Activated CD4-positive, alpha-beta T cell treated with anti-CD3 and anti-CD28 coated beads, Interleukin-2, Interleukin-4, amounts not matched to agents 100 ng/mL and 50 ng/mL, durations not matched to agents 16 hours and 8 hours (primary cell): ENCODE measurements at regions not wholly inside any gene's neighbourhood (a gene's known extent, or its start where the extent isn't known, plus 50 kb on each side); places are given as distances from the start of the nearest gene placed in this dataset.

Experiments used
- DNase-seq: peaks from one replicate; pipeline ENCODE4 v3.0.0-alpha.2; 2020; ENCODE audit warnings: low spot score

DNA sequence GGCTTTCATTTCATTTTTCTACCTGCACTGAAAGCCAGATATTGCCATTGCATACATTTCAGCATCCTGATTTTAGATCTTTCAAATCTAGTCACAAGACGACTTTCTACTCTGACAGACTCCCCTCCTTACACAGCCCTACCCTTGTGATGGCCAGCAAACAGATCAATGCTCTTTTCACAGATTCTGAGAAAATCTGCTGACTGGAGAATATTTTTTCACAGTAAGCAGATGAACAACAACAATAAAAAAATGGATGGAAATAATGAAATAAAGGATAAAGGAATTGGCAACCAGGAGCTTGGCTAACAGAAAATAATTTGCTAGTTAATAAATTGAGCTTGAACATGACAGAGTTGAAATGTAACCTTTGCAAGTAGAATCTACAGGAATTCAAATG lies 527.2 kb downstream of the IRS1 start:
- no peak for DNase-seq

DNA sequence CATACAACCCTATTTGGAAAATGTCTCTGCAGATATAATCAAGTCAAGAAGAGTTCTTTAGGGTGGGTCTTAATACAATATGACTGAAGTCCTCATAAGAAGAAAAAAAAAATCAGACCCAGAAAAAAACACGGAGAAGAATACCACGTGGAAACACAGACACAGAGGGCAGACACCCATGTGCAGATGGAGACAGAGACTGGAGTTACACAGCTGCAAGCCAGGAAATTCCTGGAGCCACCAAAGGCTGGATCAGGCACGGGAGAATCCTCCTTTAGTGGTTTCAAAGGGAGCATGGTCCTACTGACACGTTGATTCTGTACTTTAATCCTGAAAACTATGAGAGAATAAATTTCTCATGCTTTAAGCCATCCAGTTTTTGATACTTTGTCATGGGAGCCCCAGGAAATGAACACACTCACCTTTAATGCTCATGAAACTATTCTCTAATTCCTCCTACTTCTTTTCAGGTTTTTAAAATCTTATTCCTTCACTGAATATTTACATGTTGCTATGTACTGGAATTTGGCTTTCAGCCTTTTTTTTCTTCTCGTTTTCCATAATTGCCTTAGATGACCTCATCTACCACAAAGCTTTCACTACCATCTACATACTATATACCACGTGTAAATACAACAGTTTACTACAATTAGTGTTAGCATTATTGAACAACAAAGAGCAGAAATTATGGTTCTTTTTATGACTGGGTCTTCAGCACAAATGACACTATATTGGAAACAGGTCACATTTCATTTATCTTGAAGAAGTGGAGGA lies 529.1 kb downstream of the IRS1 start:
- DNase-seq = no peak

DNA sequence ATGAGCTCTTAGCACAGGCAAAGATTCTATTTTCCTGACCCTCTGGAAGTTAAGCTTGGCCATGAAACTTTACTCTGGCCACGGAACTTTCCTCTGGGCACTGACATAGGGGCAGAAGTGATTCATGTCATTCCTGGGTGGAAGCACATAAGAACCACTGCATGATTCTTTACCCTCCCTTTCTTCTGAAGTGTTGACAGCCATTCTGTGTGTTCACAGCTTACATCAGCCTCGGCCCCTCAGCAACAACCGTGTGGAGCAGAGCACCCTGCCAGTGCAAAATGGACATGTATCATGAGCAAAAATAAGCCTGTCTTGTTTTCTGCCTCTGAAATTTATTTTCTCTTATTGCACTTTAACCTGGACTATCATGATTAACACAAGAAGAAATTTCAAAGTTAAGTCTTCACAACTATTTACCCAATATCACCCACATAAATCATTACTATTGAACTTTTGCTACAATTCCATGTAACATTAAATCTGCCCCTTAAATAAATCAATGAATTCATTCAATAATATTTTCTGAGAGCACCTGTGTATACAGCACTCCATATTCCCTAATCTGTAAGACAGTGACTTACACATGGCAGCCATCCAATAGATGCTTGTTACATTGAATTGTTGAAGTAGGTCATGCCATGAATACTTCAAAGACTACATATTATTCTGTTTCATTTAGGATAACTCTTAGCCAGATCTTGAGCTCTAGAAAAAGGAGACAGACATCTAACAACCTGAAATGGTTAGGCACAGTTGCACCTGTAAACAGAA lies 531.9 kb downstream of the IRS1 start:
- no peak for DNase-seq

GRCh38 chr2:226256709-226257376 lies 542.8 kb downstream of the IRS1 start:
- no peak for DNase-seq

- DNase-seq = no peak
These were observed 543.4 kb downstream of the IRS1 start for GRCh38 chr2:226256237-226256636.

DNA sequence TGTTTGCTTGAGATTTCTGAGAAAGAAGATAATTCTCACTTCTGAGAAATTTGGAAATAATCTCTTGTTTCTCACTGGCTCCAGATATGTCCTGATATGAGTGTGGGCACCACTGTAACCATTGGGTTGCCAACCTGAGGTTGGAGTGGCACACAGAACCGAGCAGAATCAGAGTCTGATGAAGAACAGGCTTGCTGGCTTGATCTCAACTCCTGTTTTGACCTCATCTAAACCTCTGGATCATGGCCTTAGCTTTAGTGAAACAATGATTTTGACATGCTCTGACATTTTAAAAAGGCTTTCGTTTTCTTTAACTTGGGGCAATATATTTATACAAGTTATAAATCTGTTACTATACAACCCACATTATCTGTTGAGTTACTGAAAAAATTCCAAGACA lies 548.0 kb downstream of the IRS1 start:
- DNase-seq = no peak

DNA sequence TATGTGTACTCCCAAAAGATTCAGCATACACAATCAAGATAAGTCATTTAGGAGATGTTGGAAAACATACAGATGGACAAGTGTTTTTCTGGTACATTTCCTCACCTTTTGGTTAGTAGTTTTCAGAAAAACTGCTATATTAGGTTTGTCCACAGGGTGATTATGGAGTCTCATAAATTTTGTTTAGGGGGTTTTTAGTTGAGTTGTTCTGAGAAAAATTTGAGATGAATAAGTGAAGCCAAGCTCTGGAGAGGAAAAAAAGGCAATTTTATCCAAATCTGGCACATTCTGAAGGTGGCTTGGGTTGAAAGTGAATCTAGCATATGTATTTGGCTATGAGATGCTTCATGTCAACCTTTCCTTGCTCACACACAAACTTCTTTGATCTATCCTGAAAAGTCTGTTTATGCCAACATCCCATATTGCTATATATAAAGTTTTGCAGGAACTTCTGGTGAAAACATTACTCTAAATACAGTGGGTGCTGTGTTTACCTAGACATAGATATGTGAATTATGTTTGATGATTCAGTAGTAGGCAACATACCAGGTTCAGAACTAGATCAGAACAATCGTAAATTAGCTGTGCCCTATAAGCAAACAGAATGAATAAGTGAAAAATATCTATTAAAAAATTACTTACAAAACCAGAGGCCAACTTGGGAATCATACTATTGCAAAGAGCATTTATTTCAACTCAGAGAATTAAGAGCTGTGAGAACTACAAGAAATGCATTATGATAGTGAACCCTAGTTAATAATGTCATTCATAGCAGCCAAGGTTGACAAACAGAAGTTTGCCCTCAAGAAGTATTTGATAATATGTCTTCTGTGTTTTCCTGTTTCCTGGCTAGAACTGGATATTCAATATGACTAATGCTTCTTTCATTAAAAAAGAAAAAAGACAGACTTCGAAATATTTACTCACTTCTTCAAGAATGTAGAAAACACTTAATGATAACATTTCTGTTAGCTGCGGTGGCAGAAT lies 552.0 kb downstream of the IRS1 start:
- no peak for DNase-seq

DNA sequence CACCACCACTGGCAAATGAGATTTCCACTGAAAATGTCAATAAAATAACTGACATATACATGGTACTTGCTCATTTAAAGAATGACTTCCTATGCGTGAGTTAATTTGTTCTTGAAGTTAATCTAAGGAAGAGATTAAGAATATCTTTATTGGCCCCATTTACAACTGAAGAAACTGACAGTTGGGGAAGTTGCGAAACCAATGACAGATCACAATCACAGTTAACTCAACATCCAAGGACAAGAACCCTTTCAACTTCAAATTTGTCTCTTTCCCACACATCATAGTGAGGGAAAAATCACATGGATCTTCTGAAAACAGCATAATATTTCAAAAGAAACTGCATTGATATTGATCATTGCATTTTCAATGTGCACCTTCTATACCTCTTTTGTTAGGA lies 565.4 kb downstream of the IRS1 start:
- DNase-seq = no peak

DNA sequence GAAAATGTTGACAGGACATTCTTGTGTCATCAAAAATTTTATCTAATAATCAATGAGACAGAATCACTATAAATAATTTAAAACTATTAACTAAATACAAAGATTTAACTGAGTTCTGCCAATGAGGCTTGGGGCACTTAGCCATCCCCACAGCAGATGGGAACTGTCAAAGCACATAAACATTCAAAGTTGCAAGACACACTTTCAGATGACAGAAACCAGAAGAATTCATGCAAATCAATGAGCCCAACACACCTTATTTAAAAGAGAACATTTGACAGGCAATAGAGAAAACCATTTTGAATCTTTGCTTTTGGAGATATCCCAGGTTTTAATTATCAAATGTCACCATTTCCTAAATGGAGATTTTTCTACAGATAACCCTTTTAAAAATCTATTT lies 566.2 kb downstream of the IRS1 start:
- no peak for DNase-seq

DNA sequence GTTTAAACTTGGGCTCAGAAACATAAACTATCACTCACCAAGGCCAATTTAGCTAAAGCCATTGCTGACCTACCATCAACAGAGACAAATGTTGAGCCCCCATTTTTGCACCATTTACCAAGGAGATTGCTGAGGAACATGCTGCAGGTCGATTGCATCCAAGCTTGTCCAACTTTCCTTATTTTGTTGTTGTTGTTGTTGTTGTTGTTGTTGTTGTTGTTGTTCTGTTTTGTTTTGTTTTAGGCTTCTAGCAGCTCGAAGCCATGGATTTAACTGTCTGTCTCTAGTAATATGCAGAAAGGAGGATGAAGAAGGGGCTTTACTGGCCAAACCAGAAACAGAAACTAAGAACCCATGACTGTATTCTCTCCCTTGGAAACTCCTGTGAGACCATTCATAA lies 571.5 kb downstream of the IRS1 start:
- no peak for DNase-seq

DNA sequence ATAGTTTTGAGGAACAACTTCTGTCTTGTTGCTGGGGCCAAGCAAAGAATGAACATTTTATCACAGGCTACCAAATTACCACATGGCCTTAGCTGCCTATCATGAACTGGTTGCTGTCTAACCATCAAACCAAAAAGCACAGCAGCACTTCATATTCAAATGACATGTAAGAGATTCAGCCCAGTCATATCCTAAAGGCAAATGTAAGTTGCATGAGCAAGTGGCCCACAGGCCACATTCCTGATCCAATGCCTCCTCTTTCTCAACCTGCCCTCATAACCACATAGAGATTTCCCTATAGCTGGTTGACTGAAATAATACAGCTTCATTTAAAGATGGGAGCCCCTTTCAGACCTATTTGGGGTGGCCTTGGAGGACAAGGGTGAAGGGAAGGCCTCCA lies 572.3 kb downstream of the IRS1 start:
- DNase-seq = no peak

- DNase-seq = no peak
These were observed 575.9 kb downstream of the IRS1 start for GRCh38 chr2:226223704-226224103.

GRCh38 chr2:226220511-226220910 lies 579.1 kb downstream of the IRS1 start:
- DNase-seq = no peak

GRCh38 chr2:226217191-226217590 lies 582.4 kb downstream of the IRS1 start:
- DNase-seq = no peak

GRCh38 chr2:226216575-226216974 lies 583.0 kb downstream of the IRS1 start:
- no peak for DNase-seq

DNA sequence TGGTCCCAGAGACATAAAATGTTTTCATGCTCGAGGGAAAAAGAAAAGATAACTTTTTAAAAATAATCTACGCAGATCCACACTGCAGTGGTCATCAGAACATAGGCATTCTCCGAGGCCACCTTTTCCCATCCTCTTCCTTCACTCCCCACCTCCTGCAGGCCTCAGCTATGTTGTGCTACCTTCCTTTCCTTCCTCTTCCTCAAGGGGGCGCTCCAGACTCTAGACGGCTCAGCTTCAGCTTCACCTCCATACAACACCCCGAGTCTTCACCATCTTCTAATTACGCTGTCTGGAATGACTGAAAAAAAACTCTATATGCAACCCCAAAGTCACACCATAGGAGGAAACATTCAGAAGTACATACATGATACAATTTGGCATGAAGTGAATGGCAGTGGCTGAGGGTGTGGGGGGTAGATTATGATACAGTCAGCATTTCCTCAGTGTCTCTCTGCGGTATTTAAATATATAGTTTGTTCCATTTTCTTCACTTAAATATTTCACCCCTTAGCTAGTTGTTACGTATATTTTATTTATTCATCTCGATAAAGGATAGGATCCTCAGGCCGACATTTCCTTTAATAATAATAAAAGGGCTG lies 583.6 kb downstream of the IRS1 start:
- DNase-seq = peak; percentile 52

GRCh38 chr2:226213717-226214116 lies 585.9 kb downstream of the IRS1 start:
- DNase-seq = no peak

GRCh38 chr2:226211439-226211838 lies 588.2 kb downstream of the IRS1 start:
- no peak for DNase-seq

DNA sequence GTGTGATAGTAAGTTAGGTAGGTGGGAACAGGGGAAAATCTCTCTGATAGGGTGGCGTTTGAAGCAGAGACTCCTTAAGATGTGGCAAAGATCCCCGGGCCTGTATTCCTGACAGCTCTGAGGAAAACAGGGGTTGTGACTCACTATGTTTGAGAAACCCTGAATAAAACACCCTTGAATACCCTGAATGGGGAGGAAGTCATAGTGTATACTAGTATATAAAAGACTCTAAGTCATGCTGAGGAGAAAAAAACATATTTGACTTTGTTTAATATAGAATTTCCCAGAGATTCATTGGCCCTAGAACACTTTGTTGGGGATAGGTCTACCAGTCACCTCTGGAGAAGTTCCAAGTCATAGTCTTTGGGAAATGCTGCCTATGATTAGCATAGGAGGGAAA lies 590.9 kb downstream of the IRS1 start:
- DNase-seq = no peak

GRCh38 chr2:226207671-226208070 lies 591.9 kb downstream of the IRS1 start:
- no peak for DNase-seq

- DNase-seq = no peak
These were observed 600.1 kb downstream of the IRS1 start for GRCh38 chr2:226199555-226199954.
